Hepatocyte (in vitro differentiated cells): ENCODE measurements at regions not wholly inside any gene's neighbourhood (a gene's known extent, or its start where the extent isn't known, plus 50 kb on each side); places are given as distances from the start of the nearest gene placed in this dataset.
"Not testable (repeated sequence)": the region's sequence is repeated elsewhere in the genome, so short reads cannot be mapped to it uniquely, and the experiment has no call there.

Source experiments
- DNase-seq: peaks from one replicate; pipeline ENCODE4 v3.0.0-alpha.2; 2016; ENCODE audit warnings: low spot score
- H2AFZ ChIP-seq: fragments of 200-600 bp; sonication (generic); 2 replicates; pipeline ENCODE4 v1.6.0; 2016; ENCODE audit warnings: antibody characterized with exemption, mild to moderate bottlenecking
- H3K27ac ChIP-seq: fragments of 200-600 bp; sonication (generic); 2 replicates; pipeline ENCODE4 v1.5.1; 2016; ENCODE audit warnings: mild to moderate bottlenecking
- H3K27me3 ChIP-seq: fragments of 200-600 bp; sonication (generic); 2 replicates; pipeline ENCODE4 v1.6.1; 2016
- H3K36me3 ChIP-seq: fragments of 200-600 bp; sonication (generic); replicated peaks from 2 replicates; pipeline ENCODE4 v1.5.1; 2016; ENCODE audit warnings: low read depth; ENCODE audit not compliant: insufficient read depth
- H3K4me1 ChIP-seq: fragments of 200-600 bp; sonication (generic); 2 replicates; pipeline ENCODE4 v1.5.1; 2016; ENCODE audit warnings: mild to moderate bottlenecking, moderate library complexity; ENCODE audit not compliant: insufficient read depth
- H3K4me2 ChIP-seq: fragments of 200-600 bp; sonication (generic); 2 replicates; pipeline ENCODE4 v1.6.0; 2016
- H3K4me3 ChIP-seq: fragments of 200-600 bp; sonication (generic); 2 replicates; pipeline ENCODE4 v1.5.1; 2016; ENCODE audit warnings: mild to moderate bottlenecking
- H3K79me2 ChIP-seq: fragments of 200-600 bp; sonication (generic); 2 replicates; pipeline ENCODE4 v1.6.0; 2017; ENCODE audit warnings: mild to moderate bottlenecking
- H3K9me2 ChIP-seq: fragments of 200-600 bp; sonication (generic); replicated peaks from 2 replicates; pipeline ENCODE4 v1.6.0; 2017; ENCODE audit warnings: mild to moderate bottlenecking; ENCODE audit not compliant: insufficient read depth
- H3K9me3 ChIP-seq: fragments of 200-600 bp; sonication (generic); 2 replicates; pipeline ENCODE4 v1.5.1; 2016; ENCODE audit warnings: low read depth, mild to moderate bottlenecking
- H4K20me1 ChIP-seq: fragments of 200-600 bp; sonication (generic); 2 replicates; pipeline ENCODE4 v1.6.0; 2016; ENCODE audit warnings: mild to moderate bottlenecking; ENCODE audit not compliant: insufficient read depth, poor library complexity, severe bottlenecking
- EZH2 ChIP-seq: fragments of 200-600 bp; sonication (generic); IDR thresholded peaks from 2 replicates; pipeline ENCODE4 v1.6.1; 2016; ENCODE audit warnings: antibody characterized with exemption, mild to moderate bottlenecking, borderline replicate concordance
- EZH2phosphoT487 ChIP-seq: fragments of 200-600 bp; sonication (generic); IDR thresholded peaks from one replicate; pipeline ENCODE4 v1.6.1; 2018; ENCODE audit warnings: antibody characterized with exemption, mild to moderate bottlenecking, low read depth, moderate library complexity; ENCODE audit not compliant: unreplicated experiment, severe bottlenecking
- WGBS: methylation state at CpG from one replicate; pipeline ENCODE4 v1.1.6; 2016; ENCODE audit warnings: low lambda C conversion rate; ENCODE audit errors: missing lambda C conversion rate; 5-methylcytosine and 5-hydroxymethylcytosine counted together
- TF ChIP-seq, protein P1 (sequence below): fragments of 200-600 bp; sonication (generic); IDR thresholded peaks from 2 replicates; pipeline ENCODE4 v1.5.1; 2016; ENCODE audit warnings: antibody characterized with exemption, mild to moderate bottlenecking; ENCODE audit not compliant: poor library complexity

DNA sequence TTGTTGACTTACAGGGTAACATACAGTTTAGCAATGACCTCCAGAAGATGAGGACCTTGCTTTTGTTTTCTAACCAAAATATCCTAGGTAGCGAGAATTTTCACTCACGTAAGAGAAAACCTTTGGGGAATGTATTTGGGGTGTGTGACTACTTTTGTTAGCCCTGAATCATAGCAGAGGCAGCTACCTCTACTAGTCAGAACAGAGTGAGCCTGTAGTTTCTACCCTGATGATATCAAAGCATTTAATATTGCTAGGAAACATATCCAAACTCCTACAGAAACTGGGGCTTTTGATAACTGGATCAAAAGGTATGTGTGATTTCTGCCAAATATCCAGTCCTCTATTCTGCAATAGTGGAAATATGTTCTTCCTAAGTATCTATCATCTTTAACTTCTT lies 462.6 kb upstream of the ZEB2 start:
- no peaks in the 10 kb centered on the region for H3K27me3 ChIP-seq
- no peaks in the 10 kb centered on the region for H3K9me3 ChIP-seq
- no peaks in the 10 kb centered on the region for H4K20me1 ChIP-seq
- no peak overlapping the region for H3K4me2 ChIP-seq
- no peaks in the 10 kb centered on the region for H3K4me1 ChIP-seq
- no peak overlapping the region for H3K4me3 ChIP-seq
- WGBS, result 83% methylated on average over 2 of the region's 2 CpGs
- no peaks in the 10 kb centered on the region for H3K9me2 ChIP-seq
- H2AFZ ChIP-seq, result no peak overlapping the region
- DNase-seq, result no peak
- H3K36me3 ChIP-seq, result no peaks in the 10 kb centered on the region
- H3K27ac ChIP-seq, result no peak overlapping the region
- no peaks in the 10 kb centered on the region for H3K79me2 ChIP-seq
- TF ChIP-seq EZH2phosphoT487, result no peak

- H3K36me3 ChIP-seq, result no peaks in the 10 kb centered on the region
- no peak for DNase-seq
- H3K27me3 ChIP-seq, result no peaks in the 10 kb centered on the region
- H4K20me1 ChIP-seq, result no peaks in the 10 kb centered on the region
- no peak overlapping the region for H3K4me2 ChIP-seq
- H3K27ac ChIP-seq, result no peak overlapping the region
- H3K4me1 ChIP-seq, result no peaks in the 10 kb centered on the region
- no peaks in the 10 kb centered on the region for H3K9me3 ChIP-seq
- H3K9me2 ChIP-seq, result no peaks in the 10 kb centered on the region
- TF ChIP-seq EZH2phosphoT487 (no peak), EZH2 (no peak)
- TF ChIP-seq, protein P1, sequence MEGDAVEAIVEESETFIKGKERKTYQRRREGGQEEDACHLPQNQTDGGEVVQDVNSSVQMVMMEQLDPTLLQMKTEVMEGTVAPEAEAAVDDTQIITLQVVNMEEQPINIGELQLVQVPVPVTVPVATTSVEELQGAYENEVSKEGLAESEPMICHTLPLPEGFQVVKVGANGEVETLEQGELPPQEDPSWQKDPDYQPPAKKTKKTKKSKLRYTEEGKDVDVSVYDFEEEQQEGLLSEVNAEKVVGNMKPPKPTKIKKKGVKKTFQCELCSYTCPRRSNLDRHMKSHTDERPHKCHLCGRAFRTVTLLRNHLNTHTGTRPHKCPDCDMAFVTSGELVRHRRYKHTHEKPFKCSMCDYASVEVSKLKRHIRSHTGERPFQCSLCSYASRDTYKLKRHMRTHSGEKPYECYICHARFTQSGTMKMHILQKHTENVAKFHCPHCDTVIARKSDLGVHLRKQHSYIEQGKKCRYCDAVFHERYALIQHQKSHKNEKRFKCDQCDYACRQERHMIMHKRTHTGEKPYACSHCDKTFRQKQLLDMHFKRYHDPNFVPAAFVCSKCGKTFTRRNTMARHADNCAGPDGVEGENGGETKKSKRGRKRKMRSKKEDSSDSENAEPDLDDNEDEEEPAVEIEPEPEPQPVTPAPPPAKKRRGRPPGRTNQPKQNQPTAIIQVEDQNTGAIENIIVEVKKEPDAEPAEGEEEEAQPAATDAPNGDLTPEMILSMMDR, result no peak
- WGBS, result 74% methylated on average over 3 of the region's 3 CpGs
- no peaks in the 10 kb centered on the region for H3K79me2 ChIP-seq
- no peak overlapping the region for H2AFZ ChIP-seq
- H3K4me3 ChIP-seq, result no peak overlapping the region
Measured at GRCh38 chr2:144975881-144976280, 456.0 kb upstream of the ZEB2 start.

- no peaks in the 10 kb centered on the region for H3K9me3 ChIP-seq
- no peaks in the 10 kb centered on the region for H3K27me3 ChIP-seq
- H2AFZ ChIP-seq, result no peak overlapping the region
- no peaks in the 10 kb centered on the region for H4K20me1 ChIP-seq
- 58% methylated on average over 3 of the region's 3 CpGs for WGBS
- H3K4me2 ChIP-seq, result no peak overlapping the region
- H3K27ac ChIP-seq, result no peak overlapping the region
- no peaks in the 10 kb centered on the region for H3K9me2 ChIP-seq
- DNase-seq, result no peak
- H3K4me3 ChIP-seq, result no peak overlapping the region
- H3K36me3 ChIP-seq, result no peaks in the 10 kb centered on the region
- TF ChIP-seq, protein P1, result no peak
- TF ChIP-seq EZH2, result no peak
- TF ChIP-seq EZH2phosphoT487, result no peak
- H3K4me1 ChIP-seq, result no peaks in the 10 kb centered on the region
- H3K79me2 ChIP-seq, result no peaks in the 10 kb centered on the region
Measured at GRCh38 chr2:144972676-144973075, 452.8 kb upstream of the ZEB2 start.

- H3K4me2 ChIP-seq, result no peak overlapping the region
- H3K4me1 ChIP-seq, result no peaks in the 10 kb centered on the region
- H2AFZ ChIP-seq, result no peak overlapping the region
- 51% methylated on average over 6 of the region's 6 CpGs for whole genome bisulfite sequencing
- no peak for DNase-seq
- no peaks in the 10 kb centered on the region for H4K20me1 ChIP-seq
- no peaks in the 10 kb centered on the region for H3K9me3 ChIP-seq
- no peaks in the 10 kb centered on the region for H3K27me3 ChIP-seq
- no peak overlapping the region for H3K27ac ChIP-seq
- H3K79me2 ChIP-seq, result no peaks in the 10 kb centered on the region
- H3K36me3 ChIP-seq, result no peaks in the 10 kb centered on the region
- no peak overlapping the region for H3K4me3 ChIP-seq
- TF ChIP-seq EZH2, result no peak
- TF ChIP-seq EZH2phosphoT487, result no peak
- TF ChIP-seq, protein P1, result no peak
- H3K9me2 ChIP-seq, result no peaks in the 10 kb centered on the region
Measured at GRCh38 chr2:144971786-144972335, 451.9 kb upstream of the ZEB2 start.

- H3K4me3 ChIP-seq, H3K79me2 ChIP-seq, H3K36me3 ChIP-seq, H2AFZ ChIP-seq, H4K20me1 ChIP-seq, H3K27me3 ChIP-seq, H3K4me2 ChIP-seq, H3K27ac ChIP-seq, H3K4me1 ChIP-seq, H3K9me2 ChIP-seq, H3K9me3 ChIP-seq, DNase-seq: not testable (repeated sequence)
- 84% methylated on average over 1 of the region's 1 CpG for WGBS
Measured at GRCh38 chr2:144970410-144970809, 450.5 kb upstream of the ZEB2 start.

DNA sequence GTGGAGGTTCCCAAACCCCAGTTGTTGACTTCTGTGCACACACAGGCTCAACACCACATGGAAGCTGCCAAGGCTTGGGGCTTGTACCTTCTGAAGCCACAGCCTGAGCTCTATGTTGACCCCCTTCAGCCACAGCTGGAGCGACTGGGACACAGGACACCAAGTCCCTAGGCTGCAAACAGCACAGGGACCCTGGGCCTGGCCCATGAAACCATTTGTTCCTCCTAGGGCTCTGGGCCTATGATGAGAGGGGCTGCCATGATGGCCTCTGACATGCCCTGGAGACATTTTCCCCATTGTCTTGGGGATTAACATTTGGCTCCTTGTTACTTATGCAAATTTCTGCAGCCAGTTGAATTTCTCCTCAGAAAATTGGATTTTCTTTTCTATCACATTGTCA lies 449.6 kb upstream of the ZEB2 start:
- not testable (repeated sequence) for H3K79me2 ChIP-seq, DNase-seq, H4K20me1 ChIP-seq, H3K4me2 ChIP-seq, H3K9me2 ChIP-seq, H3K36me3 ChIP-seq, H3K27me3 ChIP-seq, H3K9me3 ChIP-seq, H2AFZ ChIP-seq, H3K27ac ChIP-seq, H3K4me3 ChIP-seq, H3K4me1 ChIP-seq
- WGBS, result 100% methylated on average over 1 of the region's 1 CpG
